Natural killer cell (primary cell): ENCODE measurements at regions not wholly inside any gene's neighbourhood (a gene's known extent, or its start where the extent isn't known, plus 50 kb on each side); places are given as distances from the start of the nearest gene placed in this dataset.

Experiments used
- ATAC-seq, 3 donors: fragments of 150-1000 bp in 2 of 3; fragments of 200-7000 bp in 1 of 3; cut with Tn5 transposase; 1 replicate in 1 of 3; 2 replicates in 2 of 3; pipeline ENCODE4 v1.10.0; 2021; ENCODE audit warnings: mild to moderate bottlenecking in 2 of 3, moderate library complexity in 2 of 3
- DNase-seq, 2 donors: peaks; one replicate each; pipeline versions ENCODE4 v3.0.0 to v3.0.0-alpha.2; 2013 to 2021; ENCODE audit warnings: mixed read lengths in 1 of 2
- H3K27ac ChIP-seq: one replicate; pipeline ENCODE4 v1.5.1; 2013; ENCODE audit warnings: mild to moderate bottlenecking, low read length
- H3K27me3 ChIP-seq: one replicate; pipeline ENCODE4 v1.6.1; 2013; ENCODE audit warnings: low read length; ENCODE audit not compliant: control insufficient read depth, insufficient read depth
- H3K36me3 ChIP-seq: one replicate; pipeline ENCODE4 v1.6.1; 2013; ENCODE audit warnings: low read length; ENCODE audit not compliant: control insufficient read depth, insufficient read depth
- H3K4me1 ChIP-seq: one replicate; pipeline ENCODE4 v1.6.1; 2013; ENCODE audit warnings: low read length; ENCODE audit not compliant: control insufficient read depth, insufficient read depth
- H3K4me3 ChIP-seq: one replicate; pipeline ENCODE4 v1.5.1; 2013; ENCODE audit warnings: low read length
- H3K9me3 ChIP-seq: one replicate; pipeline ENCODE4 v1.6.1; 2013; ENCODE audit warnings: low read length; ENCODE audit not compliant: control insufficient read depth, insufficient read depth
- H3K27ac Mint-ChIP-seq, 2 donors: one replicate each; pipeline ENCODE4 v1.8.0; 2022; ENCODE audit warnings: mild to moderate bottlenecking in 2 of 2, mixed read lengths in 2 of 2, moderate library complexity in 1 of 2
- H3K27me3 Mint-ChIP-seq, 2 donors: one replicate each; pipeline ENCODE4 v1.8.0; 2022; ENCODE audit warnings: low read depth in 2 of 2, mixed read lengths in 2 of 2
- H3K36me3 Mint-ChIP-seq: one replicate; pipeline ENCODE4 v1.8.0; 2022; ENCODE audit warnings: mixed read lengths
- H3K4me1 Mint-ChIP-seq, 2 donors: one replicate each; pipeline ENCODE4 v1.8.0; 2022; ENCODE audit warnings: mixed read lengths in 2 of 2
- H3K4me3 Mint-ChIP-seq: one replicate; pipeline ENCODE4 v1.8.0; 2022; ENCODE audit warnings: mild to moderate bottlenecking, moderate library complexity, mixed read lengths
- H3K9me3 Mint-ChIP-seq, 2 donors: one replicate each; pipeline ENCODE4 v1.8.0; 2022; ENCODE audit warnings: mixed read lengths in 2 of 2
- CTCF ChIP-seq: fragments of 200-600 bp; IDR thresholded peaks from one replicate; pipeline ENCODE4 v1.8.0; 2022; ENCODE audit warnings: antibody characterized with exemption
- WGBS: methylation state at CpG from one replicate; pipeline ENCODE4 v1.1.7; 2013; ENCODE audit warnings: missing lambda C conversion rate; ENCODE audit not compliant: insufficient coverage; 5-methylcytosine and 5-hydroxymethylcytosine counted together
- intact Hi-C: fragments of 100-400 bp; cut with micrococcal nuclease; formaldehyde crosslinking; loops from one replicate; pipeline ENCODE4 v1.14.2; 2022

GRCh38 chr12:115693970-115694369, 583.5 kb downstream of the MED13L start:
- H3K27ac Mint-ChIP-seq: no peak overlapping the region
- no peak for TF ChIP-seq CTCF
- peaks cover 0 to 4% of the 10 kb centered on the region in 2 donors for H3K9me3 Mint-ChIP-seq

GRCh38 chr12:115691123-115691522, 586.4 kb downstream of the MED13L start:
- 84% methylated on average over 2 of the region's 2 CpGs for WGBS

More at GRCh38 chr12:115693970-115694369, 583.5 kb downstream of the MED13L start:
- Mint-ChIP-seq H3K27me3 (no peaks in the 10 kb centered on the region), H3K4me1 (no peaks in the 10 kb centered on the region), H3K4me3 (no peak overlapping the region), H3K36me3 (no peaks in the 10 kb centered on the region)
- ATAC-seq (no peak), DNase-seq (no peak)
- Histone ChIP-seq H3K27ac (no peak overlapping the region), H3K4me1 (no peaks in the 10 kb centered on the region), H3K27me3 (no peaks in the 10 kb centered on the region), H3K4me3 (no peak overlapping the region), H3K9me3 (no peaks in the 10 kb centered on the region), H3K36me3 (no peaks in the 10 kb centered on the region)
- intact Hi-C loops: no loop called here

GRCh38 chr12:115687094-115687493, 590.4 kb downstream of the MED13L start:
- 37% methylated on average over 8 of the region's 8 CpGs for WGBS
- Histone ChIP-seq H3K27me3 (no peaks in the 10 kb centered on the region), H3K4me1 (no peaks in the 10 kb centered on the region), H3K36me3 (no peaks in the 10 kb centered on the region), H3K4me3 (no peak overlapping the region), H3K27ac (no peak overlapping the region), H3K9me3 (no peaks in the 10 kb centered on the region)
- DNase-seq: no peak
- Mint-ChIP-seq H3K27me3 (no peaks in the 10 kb centered on the region), H3K4me1 (no peaks in the 10 kb centered on the region), H3K27ac (no peak overlapping the region), H3K36me3 (no peaks in the 10 kb centered on the region), H3K9me3 (peaks cover 0 to 9% of the 10 kb centered on the region in 2 donors), H3K4me3 (no peak overlapping the region)
- no peak for TF ChIP-seq CTCF
- intact Hi-C loops: no loop called here
- no peak for ATAC-seq

More at GRCh38 chr12:115691123-115691522, 586.4 kb downstream of the MED13L start:
- no peak overlapping the region for H3K27ac ChIP-seq
- Mint-ChIP-seq H3K27me3 (no peaks in the 10 kb centered on the region), H3K4me1 (no peaks in the 10 kb centered on the region), H3K36me3 (no peaks in the 10 kb centered on the region), H3K9me3 (peaks cover 0 to 4% of the 10 kb centered on the region in 2 donors), H3K27ac (no peak overlapping the region), H3K4me3 (no peak overlapping the region)
- ATAC-seq (no peak), DNase-seq (no peak)
- H3K4me3 ChIP-seq: no peak overlapping the region
- H3K9me3 ChIP-seq: no peaks in the 10 kb centered on the region
- TF ChIP-seq CTCF: no peak
- H3K36me3 ChIP-seq: no peaks in the 10 kb centered on the region
- no peaks in the 10 kb centered on the region for H3K4me1 ChIP-seq
- intact Hi-C loops: no loop called here
- no peaks in the 10 kb centered on the region for H3K27me3 ChIP-seq

- no peak for DNase-seq
- no peak overlapping the region for H3K27ac ChIP-seq
- no peaks in the 10 kb centered on the region for H3K36me3 ChIP-seq
- no peaks in the 10 kb centered on the region for H3K36me3 Mint-ChIP-seq
- ATAC-seq: no peak
- no peaks in the 10 kb centered on the region for H3K4me1 Mint-ChIP-seq
- no peak overlapping the region for H3K4me3 Mint-ChIP-seq
- no peak overlapping the region for H3K4me3 ChIP-seq
- H3K9me3 ChIP-seq: no peaks in the 10 kb centered on the region
- peaks cover 0 to 8% of the 10 kb centered on the region in 2 donors for H3K9me3 Mint-ChIP-seq
- intact Hi-C loops: no loop called here
- H3K27me3 ChIP-seq: no peaks in the 10 kb centered on the region
- 47% methylated on average over 5 of the region's 5 CpGs for WGBS
- TF ChIP-seq CTCF: no peak
- H3K27ac Mint-ChIP-seq: no peak overlapping the region
- H3K27me3 Mint-ChIP-seq: peaks cover 0 to 2% of the 10 kb centered on the region in 2 donors
- H3K4me1 ChIP-seq: no peaks in the 10 kb centered on the region
Observed at GRCh38 chr12:115683240-115683780, 594.2 kb downstream of the MED13L start.
